Breast epithelium (tissue), 4 donors: ENCODE measurements at regions not wholly inside any gene's neighbourhood (a gene's known extent, or its start where the extent isn't known, plus 50 kb on each side); places are given as distances from the start of the nearest gene placed in this dataset.

Experiments
- DNase-seq, 2 donors: peaks; one replicate each; pipeline ENCODE4 v3.0.0-alpha.2; 2019; ENCODE audit warnings: low spot score in 2 of 2
- H3K27ac ChIP-seq, 2 donors: fragments of 200-600 bp; sonication (generic) in 1 of 2; one replicate each; pipeline ENCODE4 v1.5.1; 2016 to 2019; ENCODE audit warnings: mild to moderate bottlenecking in 1 of 2
- H3K27me3 ChIP-seq, 2 donors: fragments of 200-600 bp; sonication (generic) in 1 of 2; one replicate each; pipeline versions ENCODE4 v1.5.1 to v1.6.0; 2017 to 2019; ENCODE audit warnings: control low read depth in 1 of 2, mild to moderate bottlenecking in 1 of 2
- H3K36me3 ChIP-seq: fragments of 200-600 bp; one replicate; pipeline ENCODE4 v1.5.1; 2019
- H3K4me1 ChIP-seq, 2 donors: fragments of 200-600 bp; sonication (generic); one replicate each; pipeline ENCODE4 v1.5.1; 2016 to 2019; ENCODE audit warnings: control low read depth in 1 of 2
- H3K4me3 ChIP-seq, 3 donors: fragments of 200-600 bp; sonication (generic); 1 replicate in 2 of 3; 2 replicates in 1 of 3; pipeline ENCODE4 v1.5.1; 2016 to 2019; ENCODE audit warnings: mild to moderate bottlenecking in 3 of 3, moderate library complexity in 2 of 3
- H3K9me3 ChIP-seq, 2 donors: fragments of 200-600 bp; sonication (generic) in 1 of 2; one replicate each; pipeline ENCODE4 v1.5.1; 2016 to 2019; ENCODE audit warnings: control low read depth in 1 of 2
- POLR2A ChIP-seq: fragments of 450-650 bp; IDR thresholded peaks from one replicate; pipeline ENCODE4 v1.6.1; 2016; ENCODE audit warnings: antibody characterized with exemption, mild to moderate bottlenecking, moderate library complexity
- POLR2AphosphoS5 ChIP-seq, 3 donors: sonication (generic); formaldehyde crosslinking; IDR thresholded peaks; one replicate each; pipeline ENCODE4 v1.6.1; 2017; ENCODE audit warnings: antibody characterized with exemption in 3 of 3
- intact Hi-C: fragments of 100-400 bp; cut with DNase I; formaldehyde crosslinking; loops from one replicate; pipeline ENCODE4 v1.15.1; 2023; ENCODE audit warnings: low total_unique reads
- TF ChIP-seq, protein P1 (sequence below), 3 donors: fragments of 450-650 bp; IDR thresholded peaks; one replicate each; pipeline ENCODE4 v1.5.1; 2016 to 2017; ENCODE audit warnings: antibody characterized with exemption in 3 of 3, mild to moderate bottlenecking in 3 of 3, moderate library complexity in 3 of 3

GRCh38 chr14:76311079-76311758, 64.7 kb upstream of the ESRRB start:
- no peak for TF ChIP-seq POLR2AphosphoS5 (IDR thresholded peaks at IDR 0.05)
- TF ChIP-seq, protein P1, sequence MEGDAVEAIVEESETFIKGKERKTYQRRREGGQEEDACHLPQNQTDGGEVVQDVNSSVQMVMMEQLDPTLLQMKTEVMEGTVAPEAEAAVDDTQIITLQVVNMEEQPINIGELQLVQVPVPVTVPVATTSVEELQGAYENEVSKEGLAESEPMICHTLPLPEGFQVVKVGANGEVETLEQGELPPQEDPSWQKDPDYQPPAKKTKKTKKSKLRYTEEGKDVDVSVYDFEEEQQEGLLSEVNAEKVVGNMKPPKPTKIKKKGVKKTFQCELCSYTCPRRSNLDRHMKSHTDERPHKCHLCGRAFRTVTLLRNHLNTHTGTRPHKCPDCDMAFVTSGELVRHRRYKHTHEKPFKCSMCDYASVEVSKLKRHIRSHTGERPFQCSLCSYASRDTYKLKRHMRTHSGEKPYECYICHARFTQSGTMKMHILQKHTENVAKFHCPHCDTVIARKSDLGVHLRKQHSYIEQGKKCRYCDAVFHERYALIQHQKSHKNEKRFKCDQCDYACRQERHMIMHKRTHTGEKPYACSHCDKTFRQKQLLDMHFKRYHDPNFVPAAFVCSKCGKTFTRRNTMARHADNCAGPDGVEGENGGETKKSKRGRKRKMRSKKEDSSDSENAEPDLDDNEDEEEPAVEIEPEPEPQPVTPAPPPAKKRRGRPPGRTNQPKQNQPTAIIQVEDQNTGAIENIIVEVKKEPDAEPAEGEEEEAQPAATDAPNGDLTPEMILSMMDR (IDR thresholded peaks at IDR 0.05): no peak
- TF ChIP-seq POLR2A: no peak
- no peak for DNase-seq
- H3K27ac ChIP-seq: no peak overlapping the region
- no peaks in the 10 kb centered on the region for H3K27me3 ChIP-seq
- H3K36me3 ChIP-seq: no peaks in the 10 kb centered on the region
- H3K4me1 ChIP-seq: no peaks in the 10 kb centered on the region
- H3K4me3 ChIP-seq: no peak overlapping the region
- no peaks in the 10 kb centered on the region for H3K9me3 ChIP-seq
- intact Hi-C loops: no loop called here

- intact Hi-C loops: no loop called here
- no peaks in the 10 kb centered on the region for H3K4me1 ChIP-seq
- no peak for DNase-seq
- H3K9me3 ChIP-seq: no peaks in the 10 kb centered on the region
- TF ChIP-seq POLR2AphosphoS5 (IDR thresholded peaks at IDR 0.05) (no peak), POLR2A (no peak)
- TF ChIP-seq, protein P1 (IDR thresholded peaks at IDR 0.05): no peak
- no peak overlapping the region for H3K27ac ChIP-seq
- no peak overlapping the region for H3K4me3 ChIP-seq
- no peaks in the 10 kb centered on the region for H3K27me3 ChIP-seq
- H3K36me3 ChIP-seq: no peaks in the 10 kb centered on the region
Measured at GRCh38 chr14:76312821-76313220, 63.1 kb upstream of the ESRRB start.

GRCh38 chr14:76313303-76313702, 62.6 kb upstream of the ESRRB start:
- intact Hi-C loops: no loop called here
- Histone ChIP-seq H3K4me3 (no peak overlapping the region), H3K36me3 (no peaks in the 10 kb centered on the region), H3K27me3 (no peaks in the 10 kb centered on the region), H3K9me3 (no peaks in the 10 kb centered on the region), H3K4me1 (no peaks in the 10 kb centered on the region), H3K27ac (no peak overlapping the region)
- DNase-seq: no peak
- no peak for TF ChIP-seq POLR2AphosphoS5 (IDR thresholded peaks at IDR 0.05)
- TF ChIP-seq POLR2A: no peak
- TF ChIP-seq, protein P1 (IDR thresholded peaks at IDR 0.05): no peak

GRCh38 chr14:76313852-76314251, 62.1 kb upstream of the ESRRB start:
- TF ChIP-seq POLR2A (no peak), POLR2AphosphoS5 (IDR thresholded peaks at IDR 0.05) (no peak)
- TF ChIP-seq, protein P1 (IDR thresholded peaks at IDR 0.05): no peak
- Histone ChIP-seq H3K4me1 (no peaks in the 10 kb centered on the region), H3K36me3 (no peaks in the 10 kb centered on the region), H3K27ac (no peak overlapping the region), H3K27me3 (no peaks in the 10 kb centered on the region), H3K9me3 (no peaks in the 10 kb centered on the region), H3K4me3 (no peak overlapping the region)
- no peak for DNase-seq
- intact Hi-C loops: no loop called here

GRCh38 chr14:76314521-76315034, 61.4 kb upstream of the ESRRB start:
- no peaks in the 10 kb centered on the region for H3K9me3 ChIP-seq
- intact Hi-C loops: no loop called here
- H3K27ac ChIP-seq: no peak overlapping the region
- no peak overlapping the region for H3K4me3 ChIP-seq
- TF ChIP-seq POLR2A (no peak), POLR2AphosphoS5 (IDR thresholded peaks at IDR 0.05) (no peak)
- TF ChIP-seq, protein P1 (IDR thresholded peaks at IDR 0.05): no peak
- no peaks in the 10 kb centered on the region for H3K27me3 ChIP-seq
- DNase-seq: no peak
- H3K4me1 ChIP-seq: no peaks in the 10 kb centered on the region
- H3K36me3 ChIP-seq: no peaks in the 10 kb centered on the region
